Activated T-cell treated with anti-CD3 and anti-CD28 coated beads, Interleukin-2, amount 50 U/mL, for 24 hours (primary cell): ENCODE measurements at regions not wholly inside any gene's neighbourhood (a gene's known extent, or its start where the extent isn't known, plus 50 kb on each side); places are given as distances from the start of the nearest gene placed in this dataset.
"Not testable (repeated sequence)": the region's sequence is repeated elsewhere in the genome, so short reads cannot be mapped to it uniquely, and the experiment has no call there.

Experiments used
- DNase-seq: peaks from one replicate; pipeline ENCODE4 v3.0.0-alpha.2; 2020
- H3K27ac Mint-ChIP-seq: 2 replicates; pipeline ENCODE4 v1.8.0; 2020; ENCODE audit warnings: mild to moderate bottlenecking, mixed read lengths
- H3K27me3 Mint-ChIP-seq: 2 replicates; pipeline ENCODE4 v1.8.0; 2020; ENCODE audit warnings: mixed read lengths
- H3K36me3 Mint-ChIP-seq: 2 replicates; pipeline ENCODE4 v1.8.0; 2020; ENCODE audit warnings: low read depth, mixed read lengths
- H3K4me1 Mint-ChIP-seq: 2 replicates; pipeline ENCODE4 v1.8.0; 2020; ENCODE audit warnings: low read depth, mixed read lengths
- H3K4me3 Mint-ChIP-seq: 2 replicates; pipeline ENCODE4 v1.8.0; 2020; ENCODE audit warnings: mild to moderate bottlenecking, moderate library complexity, mixed read lengths
- H3K9me3 Mint-ChIP-seq: 2 replicates; pipeline ENCODE4 v1.8.0; 2020; ENCODE audit warnings: mixed read lengths

- not testable (repeated sequence) for H3K27ac Mint-ChIP-seq
Observed at GRCh38 chr9:39545079-39545478, 189.6 kb downstream of the SPATA31A1 start.

GRCh38 chr9:39550573-39550972 is 195.1 kb downstream of the SPATA31A1 start:
- H3K9me3 Mint-ChIP-seq, H3K36me3 Mint-ChIP-seq, H3K4me1 Mint-ChIP-seq, H3K4me3 Mint-ChIP-seq, H3K27me3 Mint-ChIP-seq, DNase-seq, H3K27ac Mint-ChIP-seq: not testable (repeated sequence)

More at GRCh38 chr9:39545079-39545478, 189.6 kb downstream of the SPATA31A1 start:
- H3K9me3 Mint-ChIP-seq, H3K4me3 Mint-ChIP-seq, DNase-seq, H3K4me1 Mint-ChIP-seq, H3K36me3 Mint-ChIP-seq: not testable (repeated sequence)
- H3K27me3 Mint-ChIP-seq: peaks cover 11% of the 10 kb centered on the region

GRCh38 chr9:39551544-39551943 is 196.1 kb downstream of the SPATA31A1 start:
- H3K4me3 Mint-ChIP-seq, H3K27ac Mint-ChIP-seq, H3K4me1 Mint-ChIP-seq, H3K27me3 Mint-ChIP-seq, H3K36me3 Mint-ChIP-seq, H3K9me3 Mint-ChIP-seq, DNase-seq: not testable (repeated sequence)

GRCh38 chr9:39552242-39552881 is 196.9 kb downstream of the SPATA31A1 start:
- not testable (repeated sequence) for H3K27ac Mint-ChIP-seq, H3K4me1 Mint-ChIP-seq, H3K27me3 Mint-ChIP-seq, H3K36me3 Mint-ChIP-seq, DNase-seq, H3K9me3 Mint-ChIP-seq, H3K4me3 Mint-ChIP-seq

- not testable (repeated sequence) for H3K9me3 Mint-ChIP-seq, DNase-seq, H3K36me3 Mint-ChIP-seq, H3K27me3 Mint-ChIP-seq, H3K4me1 Mint-ChIP-seq, H3K27ac Mint-ChIP-seq, H3K4me3 Mint-ChIP-seq
Observed at GRCh38 chr9:39554352-39554751, 198.9 kb downstream of the SPATA31A1 start.

GRCh38 chr9:39559384-39559783 is 203.9 kb downstream of the SPATA31A1 start:
- not testable (repeated sequence) for DNase-seq, H3K27me3 Mint-ChIP-seq, H3K4me1 Mint-ChIP-seq, H3K27ac Mint-ChIP-seq, H3K4me3 Mint-ChIP-seq, H3K36me3 Mint-ChIP-seq, H3K9me3 Mint-ChIP-seq

GRCh38 chr9:39566782-39567181 is 211.3 kb downstream of the SPATA31A1 start:
- not testable (repeated sequence) for H3K27me3 Mint-ChIP-seq, DNase-seq, H3K27ac Mint-ChIP-seq, H3K9me3 Mint-ChIP-seq, H3K4me3 Mint-ChIP-seq, H3K4me1 Mint-ChIP-seq, H3K36me3 Mint-ChIP-seq

- H3K36me3 Mint-ChIP-seq, H3K27me3 Mint-ChIP-seq, H3K4me1 Mint-ChIP-seq, H3K27ac Mint-ChIP-seq, DNase-seq, H3K9me3 Mint-ChIP-seq, H3K4me3 Mint-ChIP-seq: not testable (repeated sequence)
Observed at GRCh38 chr9:39567396-39567795, 211.9 kb downstream of the SPATA31A1 start.

GRCh38 chr9:39568900-39569299 is 213.4 kb downstream of the SPATA31A1 start:
- H3K9me3 Mint-ChIP-seq, H3K4me1 Mint-ChIP-seq, H3K27me3 Mint-ChIP-seq, H3K36me3 Mint-ChIP-seq, H3K4me3 Mint-ChIP-seq, H3K27ac Mint-ChIP-seq, DNase-seq: not testable (repeated sequence)

GRCh38 chr9:39573024-39574022 is 217.9 kb downstream of the SPATA31A1 start:
- H3K27ac Mint-ChIP-seq, H3K27me3 Mint-ChIP-seq, H3K4me1 Mint-ChIP-seq, H3K4me3 Mint-ChIP-seq, H3K9me3 Mint-ChIP-seq, H3K36me3 Mint-ChIP-seq, DNase-seq: not testable (repeated sequence)

- not testable (repeated sequence) for H3K27ac Mint-ChIP-seq, H3K36me3 Mint-ChIP-seq, H3K27me3 Mint-ChIP-seq, H3K9me3 Mint-ChIP-seq, DNase-seq, H3K4me1 Mint-ChIP-seq, H3K4me3 Mint-ChIP-seq
Observed at GRCh38 chr9:39579000-39579399, 223.5 kb downstream of the SPATA31A1 start.

- not testable (repeated sequence) for H3K27ac Mint-ChIP-seq, H3K4me3 Mint-ChIP-seq, DNase-seq, H3K36me3 Mint-ChIP-seq, H3K27me3 Mint-ChIP-seq, H3K9me3 Mint-ChIP-seq, H3K4me1 Mint-ChIP-seq
Observed at GRCh38 chr9:39581296-39581695, 225.8 kb downstream of the SPATA31A1 start.

GRCh38 chr9:39582677-39583412 is 227.4 kb downstream of the SPATA31A1 start:
- not testable (repeated sequence) for H3K36me3 Mint-ChIP-seq, DNase-seq, H3K9me3 Mint-ChIP-seq, H3K4me1 Mint-ChIP-seq, H3K4me3 Mint-ChIP-seq, H3K27me3 Mint-ChIP-seq, H3K27ac Mint-ChIP-seq

GRCh38 chr9:39583413-39583747 is 227.9 kb downstream of the SPATA31A1 start:
- H3K9me3 Mint-ChIP-seq, H3K4me1 Mint-ChIP-seq, H3K27ac Mint-ChIP-seq, H3K27me3 Mint-ChIP-seq, DNase-seq, H3K4me3 Mint-ChIP-seq, H3K36me3 Mint-ChIP-seq: not testable (repeated sequence)

GRCh38 chr9:39585233-39585632 is 229.8 kb downstream of the SPATA31A1 start:
- H3K27ac Mint-ChIP-seq, H3K4me3 Mint-ChIP-seq, H3K4me1 Mint-ChIP-seq, DNase-seq, H3K27me3 Mint-ChIP-seq, H3K9me3 Mint-ChIP-seq, H3K36me3 Mint-ChIP-seq: not testable (repeated sequence)
